ENCODE measurements at regions not wholly inside any gene's neighbourhood (a gene's known extent, or its start where the extent isn't known, plus 50 kb on each side); places are given as distances from the start of the nearest gene placed in this dataset.
"Not testable (repeated sequence)": the region's sequence is repeated elsewhere in the genome, so short reads cannot be mapped to it uniquely, and the experiment has no call there.

GRCh38 chr3:75840160-75840559 is 54.8 kb upstream of the ZNF717 start:
- H3K27ac Mint-ChIP-seq; DNase-seq; H3K9me3 Mint-ChIP-seq; H3K4me3 Mint-ChIP-seq; intact Hi-C loops (cut with micrococcal nuclease); H3K36me3 Mint-ChIP-seq (ENCODE audit: low read depth); H3K4me1 Mint-ChIP-seq; H3K27me3 Mint-ChIP-seq: not testable (repeated sequence)

- H3K4me3 Mint-ChIP-seq; H3K9me3 Mint-ChIP-seq; intact Hi-C loops (cut with micrococcal nuclease); H3K4me1 Mint-ChIP-seq; H3K36me3 Mint-ChIP-seq (ENCODE audit: low read depth); DNase-seq; H3K27me3 Mint-ChIP-seq; H3K27ac Mint-ChIP-seq: not testable (repeated sequence)
Measured at GRCh38 chr3:75850301-75851008, 65.1 kb upstream of the ZNF717 start.

GRCh38 chr3:75863130-75863529 is 77.8 kb upstream of the ZNF717 start:
- no peak for DNase-seq
- H3K4me1 Mint-ChIP-seq: no peaks in the 10 kb centered on the region
- no peaks in the 10 kb centered on the region for H3K36me3 Mint-ChIP-seq (ENCODE audit: low read depth)
- intact Hi-C loops (cut with micrococcal nuclease): no loop called here
- H3K9me3 Mint-ChIP-seq: peaks cover 4% of the 10 kb centered on the region
- H3K27ac Mint-ChIP-seq: no peak overlapping the region
- H3K4me3 Mint-ChIP-seq: no peak overlapping the region
- no peaks in the 10 kb centered on the region for H3K27me3 Mint-ChIP-seq

DNA sequence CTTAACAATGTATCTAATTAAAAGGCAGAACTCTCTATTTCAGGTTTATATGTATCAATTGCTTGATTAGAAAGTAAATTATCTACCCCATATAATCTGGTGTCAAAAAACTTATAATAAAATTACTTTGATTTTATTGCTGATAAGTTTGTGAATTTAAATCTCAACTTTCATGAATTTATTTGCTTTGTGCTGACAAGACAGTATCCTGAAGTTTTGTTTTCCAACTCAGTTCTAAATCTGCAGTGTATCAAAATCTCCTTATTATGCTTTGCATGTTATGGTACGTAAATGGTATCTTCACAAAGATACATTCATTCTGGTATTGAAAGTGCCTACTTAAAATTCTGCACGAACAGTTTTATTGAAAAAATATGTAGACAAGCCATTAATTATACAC is 78.5 kb upstream of the ZNF717 start:
- Mint-ChIP-seq H3K9me3 (peaks cover 5% of the 10 kb centered on the region), H3K4me3 (no peak overlapping the region), H3K27ac (no peak overlapping the region), H3K4me1 (no peaks in the 10 kb centered on the region), H3K27me3 (no peaks in the 10 kb centered on the region), H3K36me3 (ENCODE audit: low read depth) (no peaks in the 10 kb centered on the region)
- intact Hi-C loops (cut with micrococcal nuclease): no loop called here
- no peak for DNase-seq

- intact Hi-C loops (cut with micrococcal nuclease); H3K9me3 Mint-ChIP-seq; H3K4me3 Mint-ChIP-seq; H3K4me1 Mint-ChIP-seq; H3K36me3 Mint-ChIP-seq (ENCODE audit: low read depth); H3K27ac Mint-ChIP-seq; H3K27me3 Mint-ChIP-seq; DNase-seq: not testable (repeated sequence)
Measured at GRCh38 chr3:75883719-75884118, 98.4 kb upstream of the ZNF717 start.

DNA sequence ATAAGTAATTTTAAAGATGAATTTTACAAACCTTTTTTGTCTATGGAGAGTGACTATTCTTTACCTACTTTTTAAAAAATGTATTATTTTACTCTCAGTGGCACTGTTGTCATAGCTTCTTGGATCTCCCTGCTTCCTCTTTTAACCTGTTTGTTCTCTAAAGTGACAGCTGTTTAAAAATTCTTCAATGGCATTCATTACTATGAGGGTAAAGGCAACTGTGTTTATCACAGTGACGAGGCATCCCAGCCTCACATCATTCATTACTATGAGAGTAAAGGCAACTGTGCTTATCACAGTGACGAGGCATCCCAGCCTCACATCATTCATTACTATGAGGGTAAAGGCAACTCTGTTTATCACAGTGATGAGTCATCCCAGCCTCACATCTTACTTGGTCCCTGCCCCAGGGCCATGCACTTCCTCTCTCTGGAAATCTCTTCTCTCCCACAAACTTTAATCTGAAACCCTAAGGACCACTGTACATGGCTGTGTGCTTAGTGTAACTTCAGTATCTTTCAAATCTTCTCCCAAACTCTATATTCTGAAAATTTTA is 101.7 kb upstream of the ZNF717 start:
- no peaks in the 10 kb centered on the region for H3K27me3 Mint-ChIP-seq
- H3K36me3 Mint-ChIP-seq (ENCODE audit: low read depth): no peaks in the 10 kb centered on the region
- no peaks in the 10 kb centered on the region for H3K9me3 Mint-ChIP-seq
- no peak overlapping the region for H3K4me3 Mint-ChIP-seq
- DNase-seq: no peak
- H3K4me1 Mint-ChIP-seq: no peaks in the 10 kb centered on the region
- intact Hi-C loops (cut with micrococcal nuclease): no loop called here
- H3K27ac Mint-ChIP-seq: no peak overlapping the region

DNA sequence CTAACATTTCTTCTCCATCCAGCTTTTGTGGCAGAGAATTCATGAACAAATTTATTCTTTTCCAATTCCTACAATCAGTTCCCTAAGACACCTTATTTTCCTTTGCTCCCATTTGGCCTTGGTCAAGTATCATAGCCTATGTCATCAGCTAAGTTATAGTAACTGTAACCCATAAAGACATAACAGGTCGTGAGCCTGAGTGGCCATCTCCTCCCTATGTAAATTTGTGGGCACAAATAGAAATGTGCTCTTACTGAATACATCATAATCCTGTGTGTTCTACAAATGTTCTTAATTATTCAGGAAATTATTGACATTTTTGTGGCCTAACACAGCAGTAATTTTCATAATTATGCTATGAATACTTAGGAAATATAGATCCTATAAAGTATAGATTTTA is 108.9 kb upstream of the ZNF717 start:
- DNase-seq: no peak
- H3K4me1 Mint-ChIP-seq: no peaks in the 10 kb centered on the region
- no peaks in the 10 kb centered on the region for H3K27me3 Mint-ChIP-seq
- peaks cover 4% of the 10 kb centered on the region for H3K9me3 Mint-ChIP-seq
- no peaks in the 10 kb centered on the region for H3K36me3 Mint-ChIP-seq (ENCODE audit: low read depth)
- H3K27ac Mint-ChIP-seq: no peak overlapping the region
- no peak overlapping the region for H3K4me3 Mint-ChIP-seq
- intact Hi-C loops (cut with micrococcal nuclease): no loop called here

DNA sequence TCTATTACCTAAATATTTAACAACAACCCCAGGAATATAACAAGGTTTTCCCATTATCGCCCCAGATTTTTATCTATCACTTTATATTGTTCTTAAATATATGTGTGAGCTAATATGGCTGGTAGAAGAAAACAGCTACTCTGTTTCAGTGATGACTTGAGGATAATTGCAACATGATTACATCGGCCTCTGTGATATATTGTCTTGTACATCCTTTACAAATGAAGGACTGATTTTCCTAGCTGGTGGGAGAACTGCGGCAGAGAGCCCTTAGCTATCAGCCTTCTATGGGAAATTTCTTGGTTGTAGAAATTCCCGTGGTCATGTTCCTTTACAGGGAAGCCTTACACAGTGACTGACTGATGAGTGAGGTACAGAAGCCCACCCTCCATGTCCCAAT is 110.9 kb upstream of the ZNF717 start:
- DNase-seq: no peak
- Mint-ChIP-seq H3K4me1 (no peaks in the 10 kb centered on the region), H3K4me3 (no peak overlapping the region), H3K9me3 (peaks cover 4% of the 10 kb centered on the region), H3K36me3 (ENCODE audit: low read depth) (no peaks in the 10 kb centered on the region), H3K27ac (no peak overlapping the region), H3K27me3 (no peaks in the 10 kb centered on the region)
- intact Hi-C loops (cut with micrococcal nuclease): no loop called here

DNA sequence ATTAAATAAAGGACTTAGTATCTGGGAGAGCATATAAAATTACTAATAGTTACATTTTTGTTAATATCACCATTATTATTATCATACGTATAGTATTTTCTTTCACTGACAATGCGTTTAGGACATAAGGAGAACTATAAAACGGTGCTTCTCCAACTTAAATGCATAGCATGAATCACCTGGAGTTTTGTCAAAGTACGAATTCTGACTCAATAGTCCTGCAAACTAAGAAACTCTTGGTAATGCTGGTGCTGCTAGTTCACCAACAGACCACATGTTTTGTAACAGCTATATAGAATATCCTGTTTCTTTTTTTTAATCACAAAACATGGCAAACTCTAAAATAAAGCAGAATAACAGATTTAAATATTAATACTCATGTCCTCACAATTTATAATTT is 116.1 kb upstream of the ZNF717 start:
- H3K4me3 Mint-ChIP-seq; H3K9me3 Mint-ChIP-seq; intact Hi-C loops (cut with micrococcal nuclease); H3K36me3 Mint-ChIP-seq (ENCODE audit: low read depth); H3K27me3 Mint-ChIP-seq; H3K27ac Mint-ChIP-seq; DNase-seq; H3K4me1 Mint-ChIP-seq: not testable (repeated sequence)

DNA sequence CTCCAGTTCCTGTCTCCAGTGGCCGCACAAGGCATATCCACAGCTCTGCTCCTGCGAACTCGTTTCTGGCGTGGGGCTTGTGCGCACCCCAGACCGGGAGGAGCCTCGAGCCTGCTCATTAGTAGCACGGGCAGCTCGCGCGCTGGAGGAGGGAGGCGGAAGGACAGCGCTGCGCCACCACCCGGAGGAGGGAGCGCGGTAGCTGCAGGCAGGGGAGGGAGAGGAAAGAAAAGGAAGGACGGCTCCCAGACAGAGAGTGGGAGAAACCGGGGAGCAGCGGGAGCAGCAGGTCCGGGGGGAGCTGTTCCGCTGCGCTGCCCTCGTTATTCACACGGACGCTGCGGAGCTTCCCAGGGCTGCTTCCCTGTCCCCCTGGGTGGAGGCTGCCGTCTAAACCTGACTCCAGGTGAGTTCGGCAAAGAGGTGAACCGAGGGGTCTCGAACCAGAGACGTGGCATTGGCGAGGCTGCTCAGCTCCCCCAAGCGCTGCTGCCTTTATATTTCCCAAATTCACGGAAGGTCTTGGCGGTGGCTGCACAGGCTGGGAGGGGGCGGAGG is 121.3 kb upstream of the ZNF717 start:
- Mint-ChIP-seq H3K36me3 (ENCODE audit: low read depth) (no peaks in the 10 kb centered on the region), H3K4me1 (no peaks in the 10 kb centered on the region), H3K27ac (no peak overlapping the region), H3K27me3 (no peaks in the 10 kb centered on the region), H3K9me3 (peaks cover 9% of the 10 kb centered on the region), H3K4me3 (no peak overlapping the region)
- no peak for DNase-seq
- intact Hi-C loops (cut with micrococcal nuclease): no loop called here

DNA sequence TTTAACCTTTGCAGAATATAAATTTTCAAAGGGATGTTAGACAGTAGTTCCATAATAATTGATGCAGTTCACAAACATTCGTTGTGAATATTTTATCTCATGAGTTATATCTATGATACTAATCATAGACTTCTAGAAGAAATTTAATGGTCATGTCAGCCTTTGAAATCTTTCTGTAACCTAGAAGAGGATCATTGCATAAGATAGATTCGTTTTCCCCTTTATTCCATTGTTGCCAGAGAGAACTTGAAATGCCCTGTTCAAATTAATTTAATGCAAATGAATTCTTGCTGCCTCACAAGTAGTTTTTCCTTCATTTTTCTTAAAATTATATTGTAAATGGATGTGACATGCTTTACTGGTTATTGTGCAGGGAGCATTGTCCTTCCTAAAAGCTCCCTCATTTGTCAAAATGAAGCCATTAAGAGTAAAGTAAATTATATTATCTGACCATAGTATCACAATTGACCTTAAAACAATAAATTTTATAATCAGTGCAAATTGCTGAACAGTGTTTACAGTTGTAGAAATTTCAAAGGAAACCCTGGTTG is 128.5 kb upstream of the ZNF717 start:
- Mint-ChIP-seq H3K27ac (no peak overlapping the region), H3K4me3 (no peak overlapping the region), H3K36me3 (ENCODE audit: low read depth) (no peaks in the 10 kb centered on the region), H3K27me3 (no peaks in the 10 kb centered on the region), H3K4me1 (no peaks in the 10 kb centered on the region), H3K9me3 (peaks cover 8% of the 10 kb centered on the region)
- no peak for DNase-seq
- intact Hi-C loops (cut with micrococcal nuclease): no loop called here

DNA sequence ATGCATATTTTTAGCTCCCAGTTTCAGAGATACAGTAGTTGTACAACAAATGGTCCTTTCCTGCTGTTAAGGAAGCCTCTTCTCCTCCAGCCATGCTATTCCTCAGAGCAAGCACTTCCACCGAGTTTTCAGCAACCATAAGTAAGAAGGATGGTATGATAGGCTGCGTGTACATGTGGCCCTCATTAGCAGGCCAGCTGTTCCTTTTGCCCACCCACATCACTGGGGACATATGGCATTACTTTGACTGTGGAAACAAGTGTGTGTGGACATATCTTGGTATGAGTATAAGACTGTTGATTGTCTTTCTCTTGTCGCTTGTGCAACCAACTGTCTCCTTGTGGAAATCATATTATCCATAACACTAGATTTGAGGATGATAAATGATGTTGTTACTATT is 129.4 kb upstream of the ZNF717 start:
- H3K9me3 Mint-ChIP-seq; H3K27me3 Mint-ChIP-seq; DNase-seq; intact Hi-C loops (cut with micrococcal nuclease); H3K36me3 Mint-ChIP-seq (ENCODE audit: low read depth); H3K4me3 Mint-ChIP-seq; H3K4me1 Mint-ChIP-seq; H3K27ac Mint-ChIP-seq: not testable (repeated sequence)

DNA sequence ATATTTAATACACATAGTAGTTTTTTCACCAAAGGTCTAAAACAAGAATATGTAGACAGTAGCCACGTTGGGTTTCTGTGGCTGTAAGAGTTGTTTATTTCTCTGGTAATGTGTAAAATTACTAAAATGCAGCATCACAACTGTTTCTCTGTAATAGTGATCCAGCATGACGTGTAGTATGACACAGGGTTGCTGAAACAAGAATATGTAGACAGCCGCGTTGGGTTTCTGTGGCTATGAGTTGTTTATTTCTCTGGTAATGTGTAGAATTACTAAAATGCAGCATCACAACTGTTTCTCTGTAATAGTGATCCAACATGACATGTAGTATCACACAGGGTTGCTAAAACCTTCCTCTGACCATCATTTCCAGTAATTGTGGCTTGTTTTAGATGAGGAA is 153.6 kb upstream of the ZNF717 start:
- Mint-ChIP-seq H3K36me3 (ENCODE audit: low read depth) (no peaks in the 10 kb centered on the region), H3K27me3 (no peaks in the 10 kb centered on the region), H3K4me1 (no peaks in the 10 kb centered on the region), H3K4me3 (no peak overlapping the region), H3K27ac (no peak overlapping the region), H3K9me3 (no peaks in the 10 kb centered on the region)
- no peak for DNase-seq
- intact Hi-C loops (cut with micrococcal nuclease): no loop called here

- DNase-seq: no peak
- intact Hi-C loops (cut with micrococcal nuclease): no loop called here
- Mint-ChIP-seq H3K36me3 (ENCODE audit: low read depth) (no peaks in the 10 kb centered on the region), H3K4me1 (no peaks in the 10 kb centered on the region), H3K4me3 (no peak overlapping the region), H3K9me3 (no peaks in the 10 kb centered on the region), H3K27ac (no peak overlapping the region), H3K27me3 (no peaks in the 10 kb centered on the region)
Measured at GRCh38 chr3:75951941-75952340, 166.6 kb upstream of the ZNF717 start.

DNA sequence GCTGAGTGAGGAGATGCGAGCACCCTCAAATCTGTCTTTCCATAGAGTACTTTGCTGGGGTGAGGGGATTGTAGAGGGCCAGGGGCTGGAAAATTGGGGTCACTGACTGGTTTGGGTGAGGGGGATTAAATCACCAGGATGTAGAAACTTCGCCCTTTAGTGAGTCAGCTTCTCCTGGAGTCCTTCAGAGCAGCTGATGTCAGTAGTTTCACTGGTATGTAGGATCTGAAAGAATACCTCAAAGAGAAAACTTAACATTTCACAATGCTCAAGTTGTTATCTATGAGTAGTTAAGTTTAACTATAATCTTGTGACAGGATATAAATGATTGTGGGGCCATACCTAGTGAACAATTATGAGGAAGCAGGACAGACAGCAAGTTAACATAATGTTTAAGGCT is 174.7 kb upstream of the ZNF717 start:
- DNase-seq; intact Hi-C loops (cut with micrococcal nuclease): not testable (repeated sequence)
- peaks cover 14% of the 10 kb centered on the region for H3K9me3 Mint-ChIP-seq

More for the DNA sequence above, 174.7 kb upstream of the ZNF717 start:
- not testable (repeated sequence) for H3K36me3 Mint-ChIP-seq (ENCODE audit: low read depth); H3K4me1 Mint-ChIP-seq; H3K27ac Mint-ChIP-seq; H3K4me3 Mint-ChIP-seq; H3K27me3 Mint-ChIP-seq
